Tibial nerve (tissue), 4 donors: ENCODE measurements at regions not wholly inside any gene's neighbourhood (a gene's known extent, or its start where the extent isn't known, plus 50 kb on each side); places are given as distances from the start of the nearest gene placed in this dataset.

Experiments
- DNase-seq, 2 donors: peaks; one replicate each; pipeline ENCODE4 v3.0.0-alpha.2; 2019; ENCODE audit warnings: low spot score in 2 of 2
- H3K27ac ChIP-seq, 4 donors: fragments of 200-600 bp; sonication (generic) in 3 of 4; one replicate each; pipeline ENCODE4 v1.5.1; 2017 to 2019; ENCODE audit warnings: mild to moderate bottlenecking in 1 of 4
- H3K27me3 ChIP-seq, 2 donors: fragments of 200-600 bp; sonication (generic) in 1 of 2; one replicate each; pipeline versions ENCODE4 v1.5.1 to v1.6.0; 2017 to 2019
- H3K36me3 ChIP-seq, 3 donors: fragments of 200-600 bp; sonication (generic); one replicate each; pipeline ENCODE4 v1.5.1; 2018 to 2019
- H3K4me1 ChIP-seq, 4 donors: fragments of 200-600 bp; sonication (generic) in 3 of 4; one replicate each; pipeline ENCODE4 v1.5.1; 2017 to 2019
- H3K4me3 ChIP-seq, 4 donors: fragments of 200-600 bp; sonication (generic) in 3 of 4; one replicate each; pipeline ENCODE4 v1.5.1; 2017 to 2019; ENCODE audit warnings: mild to moderate bottlenecking in 1 of 4, moderate library complexity in 1 of 4
- H3K9me3 ChIP-seq, 4 donors: fragments of 200-600 bp; sonication (generic) in 3 of 4; one replicate each; pipeline ENCODE4 v1.5.1; 2017 to 2019
- CTCF ChIP-seq, 5 experiments: fragments of 200-600 bp in 3 of 5; fragments of 450-650 bp in 2 of 5; sonication (generic) in 3 of 5; IDR thresholded peaks; one replicate each; pipeline ENCODE4 v1.5.1; 2016 to 2019; ENCODE audit warnings: antibody characterized with exemption in 5 of 5, mild to moderate bottlenecking in 3 of 5, moderate library complexity in 2 of 5
- EP300 ChIP-seq, 2 donors: sonication (generic); formaldehyde crosslinking; IDR thresholded peaks; one replicate each; pipeline ENCODE4 v1.6.1; 2017; ENCODE audit warnings: antibody characterized with exemption in 2 of 2, mild to moderate bottlenecking in 1 of 2
- POLR2A ChIP-seq, 2 donors: fragments of 450-650 bp; IDR thresholded peaks; one replicate each; pipeline ENCODE4 v1.6.1; 2017; ENCODE audit warnings: antibody characterized with exemption in 2 of 2, mild to moderate bottlenecking in 2 of 2, moderate library complexity in 2 of 2
- WGBS, 2 donors: methylation state at CpG; one replicate each; pipeline ENCODE4 v1.1.5; 2018; 5-methylcytosine and 5-hydroxymethylcytosine counted together

- Histone ChIP-seq H3K4me3 (no peak overlapping the region), H3K27me3 (no peaks in the 10 kb centered on the region), H3K9me3 (no peaks in the 10 kb centered on the region), H3K36me3 (no peaks in the 10 kb centered on the region), H3K4me1 (peaks cover 0 to 18% (median 5%) of the 10 kb centered on the region in 4 donors), H3K27ac (no peak overlapping the region)
- DNase-seq: no peak
- no peak for TF ChIP-seq CTCF (IDR thresholded peaks at IDR 0.05)
- TF ChIP-seq EP300 (IDR thresholded peaks at IDR 0.05): no peak
- no peak for TF ChIP-seq POLR2A (IDR thresholded peaks at IDR 0.05)
- 52 to 59% methylated on average over 12 of the region's 12 CpGs for WGBS, 2 donors
These were observed 86.3 kb downstream of the IRF2BPL start for GRCh38 chr14:76941946-76942805.

GRCh38 chr14:76941544-76941943 lies 87.0 kb downstream of the IRF2BPL start:
- no peaks in the 10 kb centered on the region for H3K27me3 ChIP-seq
- H3K4me3 ChIP-seq: no peak overlapping the region
- H3K27ac ChIP-seq: no peak overlapping the region
- 77 to 78% methylated on average over 7 of the region's 7 CpGs for WGBS, 2 donors
- no peak for TF ChIP-seq POLR2A (IDR thresholded peaks at IDR 0.05)
- TF ChIP-seq EP300 (IDR thresholded peaks at IDR 0.05): no peak
- TF ChIP-seq CTCF (IDR thresholded peaks at IDR 0.05): no peak
- H3K36me3 ChIP-seq: no peaks in the 10 kb centered on the region
- no peak for DNase-seq
- H3K4me1 ChIP-seq: peaks cover 0 to 18% (median 0%) of the 10 kb centered on the region in 4 donors
- no peaks in the 10 kb centered on the region for H3K9me3 ChIP-seq

DNA sequence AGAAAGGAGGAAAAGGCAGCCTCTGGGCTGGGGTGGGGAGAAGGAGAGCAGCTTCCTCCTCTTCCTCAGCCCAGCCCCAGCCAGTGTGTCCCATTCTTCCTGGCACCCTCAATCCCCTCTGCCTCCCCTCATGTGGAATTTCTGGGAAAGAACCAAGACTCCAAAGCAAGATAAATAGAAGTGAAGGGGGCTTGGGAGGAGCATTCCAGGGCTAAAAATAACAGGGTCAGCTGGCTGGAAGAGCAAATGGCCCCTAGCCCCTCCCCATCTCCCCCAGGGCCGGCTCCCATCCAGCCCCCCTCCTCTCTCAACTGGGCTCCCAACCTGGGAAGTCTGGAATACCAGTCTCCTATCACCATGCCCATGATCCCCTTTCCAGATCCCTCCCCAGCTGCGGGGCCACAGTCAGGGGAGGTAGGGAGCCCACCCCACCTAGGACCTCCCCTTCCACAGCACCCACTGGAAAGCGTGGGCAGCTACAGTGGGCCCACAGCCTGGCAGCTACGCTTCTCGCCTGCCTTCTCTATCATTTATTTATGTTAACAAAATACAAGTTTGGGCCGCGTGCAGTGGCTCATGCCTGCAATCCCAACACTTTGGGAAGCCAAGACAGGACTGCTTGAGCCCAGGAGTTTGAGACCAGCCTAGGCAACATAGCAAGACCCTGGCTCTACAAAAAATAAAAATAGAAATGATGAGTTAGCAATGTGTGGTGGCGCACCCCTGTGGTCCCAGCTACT lies 88.3 kb downstream of the IRF2BPL start:
- no peaks in the 10 kb centered on the region for H3K36me3 ChIP-seq
- H3K27me3 ChIP-seq: no peaks in the 10 kb centered on the region
- H3K4me3 ChIP-seq: no peak overlapping the region
- WGBS, 2 donors: 76 to 85% methylated on average over 8 of the region's 8 CpGs
- H3K4me1 ChIP-seq: peaks cover 0 to 19% (median 0%) of the 10 kb centered on the region in 4 donors
- TF ChIP-seq EP300 (IDR thresholded peaks at IDR 0.05) (no peak), POLR2A (IDR thresholded peaks at IDR 0.05) (no peak)
- H3K9me3 ChIP-seq: no peaks in the 10 kb centered on the region
- no peak for DNase-seq
- no peak overlapping the region for H3K27ac ChIP-seq

- Histone ChIP-seq H3K27ac (no peak overlapping the region), H3K27me3 (no peaks in the 10 kb centered on the region), H3K4me3 (no peak overlapping the region), H3K36me3 (no peaks in the 10 kb centered on the region), H3K9me3 (no peaks in the 10 kb centered on the region), H3K4me1 (peaks cover 0 to 19% (median 0%) of the 10 kb centered on the region in 4 donors)
- TF ChIP-seq POLR2A (IDR thresholded peaks at IDR 0.05) (no peak), CTCF (IDR thresholded peaks at IDR 0.05) (no peak), EP300 (IDR thresholded peaks at IDR 0.05) (no peak)
- DNase-seq: no peak
- WGBS, 2 donors: 87 to 91% methylated on average over 10 of the region's 10 CpGs
These were observed 89.3 kb downstream of the IRF2BPL start for GRCh38 chr14:76939015-76939742.

DNA sequence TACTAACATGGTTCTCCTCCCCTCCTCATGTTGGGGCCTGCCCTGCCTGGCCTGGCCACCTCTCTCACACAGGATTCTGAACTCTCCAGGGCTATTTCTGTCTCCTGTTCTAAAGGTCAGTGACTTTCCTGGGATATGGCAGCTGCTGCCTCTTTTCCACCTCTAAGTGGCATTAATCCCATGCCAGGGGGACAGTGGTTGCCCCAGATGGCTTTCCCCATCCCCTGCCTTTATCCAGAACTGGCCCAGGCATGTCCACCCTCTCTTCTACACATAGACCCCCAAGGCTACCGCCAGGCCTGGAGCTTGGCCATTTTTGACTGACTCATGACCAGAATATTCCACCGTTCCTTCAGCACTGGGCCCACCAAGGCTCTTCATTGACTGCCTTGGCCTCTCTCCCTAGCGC lies 90.4 kb downstream of the IRF2BPL start:
- no peaks in the 10 kb centered on the region for H3K27me3 ChIP-seq
- 51 to 81% methylated on average over 3 of the region's 3 CpGs for WGBS, 2 donors
- H3K4me1 ChIP-seq: peaks cover 0 to 19% (median 0%) of the 10 kb centered on the region in 4 donors
- no peaks in the 10 kb centered on the region for H3K9me3 ChIP-seq
- no peak overlapping the region for H3K4me3 ChIP-seq
- DNase-seq: no peak
- no peak overlapping the region for H3K27ac ChIP-seq
- no peaks in the 10 kb centered on the region for H3K36me3 ChIP-seq
- TF ChIP-seq EP300 (IDR thresholded peaks at IDR 0.05): no peak
- TF ChIP-seq POLR2A (IDR thresholded peaks at IDR 0.05): no peak
- no peak for TF ChIP-seq CTCF (IDR thresholded peaks at IDR 0.05)
